Breast epithelium (tissue), 3 donors: ENCODE measurements at regions not wholly inside any gene's neighbourhood (a gene's known extent, or its start where the extent isn't known, plus 50 kb on each side); places are given as distances from the start of the nearest gene placed in this dataset.

Experiments used
- POLR2A ChIP-seq: fragments of 450-650 bp; IDR thresholded peaks from one replicate; pipeline ENCODE4 v1.6.1; 2016; ENCODE audit warnings: antibody characterized with exemption, mild to moderate bottlenecking, moderate library complexity
- POLR2AphosphoS5 ChIP-seq, 3 donors: sonication (generic); formaldehyde crosslinking; IDR thresholded peaks; one replicate each; pipeline ENCODE4 v1.6.1; 2017; ENCODE audit warnings: antibody characterized with exemption in 3 of 3
- TF ChIP-seq, protein P1 (sequence below), 3 donors: fragments of 450-650 bp; IDR thresholded peaks; one replicate each; pipeline ENCODE4 v1.5.1; 2016 to 2017; ENCODE audit warnings: antibody characterized with exemption in 3 of 3, mild to moderate bottlenecking in 3 of 3, moderate library complexity in 3 of 3

DNA sequence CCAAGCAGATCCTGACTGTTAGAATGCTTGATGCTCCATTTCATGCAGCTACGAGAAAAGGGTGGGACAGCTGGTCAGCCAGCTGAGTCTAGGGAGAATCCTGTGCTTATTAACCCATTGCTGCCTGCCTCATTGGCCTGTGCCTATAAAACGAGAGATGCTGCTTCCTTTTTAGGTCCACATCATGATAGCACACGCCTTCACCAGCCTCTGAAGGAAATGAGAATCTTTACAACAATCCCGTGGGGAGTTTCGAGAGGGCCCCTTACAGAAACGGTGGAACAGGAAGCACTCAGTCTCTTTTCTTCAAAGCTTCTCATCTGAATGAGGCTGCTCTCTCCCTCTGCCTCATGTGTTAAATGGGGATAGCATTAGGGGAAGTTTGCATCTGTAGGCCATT is 147.3 kb upstream of the RFLNA start:
- TF ChIP-seq POLR2A (no peak), POLR2AphosphoS5 (IDR thresholded peaks at IDR 0.05) (no peak)
- TF ChIP-seq, protein P1, sequence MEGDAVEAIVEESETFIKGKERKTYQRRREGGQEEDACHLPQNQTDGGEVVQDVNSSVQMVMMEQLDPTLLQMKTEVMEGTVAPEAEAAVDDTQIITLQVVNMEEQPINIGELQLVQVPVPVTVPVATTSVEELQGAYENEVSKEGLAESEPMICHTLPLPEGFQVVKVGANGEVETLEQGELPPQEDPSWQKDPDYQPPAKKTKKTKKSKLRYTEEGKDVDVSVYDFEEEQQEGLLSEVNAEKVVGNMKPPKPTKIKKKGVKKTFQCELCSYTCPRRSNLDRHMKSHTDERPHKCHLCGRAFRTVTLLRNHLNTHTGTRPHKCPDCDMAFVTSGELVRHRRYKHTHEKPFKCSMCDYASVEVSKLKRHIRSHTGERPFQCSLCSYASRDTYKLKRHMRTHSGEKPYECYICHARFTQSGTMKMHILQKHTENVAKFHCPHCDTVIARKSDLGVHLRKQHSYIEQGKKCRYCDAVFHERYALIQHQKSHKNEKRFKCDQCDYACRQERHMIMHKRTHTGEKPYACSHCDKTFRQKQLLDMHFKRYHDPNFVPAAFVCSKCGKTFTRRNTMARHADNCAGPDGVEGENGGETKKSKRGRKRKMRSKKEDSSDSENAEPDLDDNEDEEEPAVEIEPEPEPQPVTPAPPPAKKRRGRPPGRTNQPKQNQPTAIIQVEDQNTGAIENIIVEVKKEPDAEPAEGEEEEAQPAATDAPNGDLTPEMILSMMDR (IDR thresholded peaks at IDR 0.05), result no peak
